ENCODE measurements at regions not wholly inside any gene's neighbourhood (a gene's known extent, or its start where the extent isn't known, plus 50 kb on each side); places are given as distances from the start of the nearest gene placed in this dataset.

GRCh38 chr6:137568067-137568466 is 73.9 kb upstream of the OLIG3 start:
- no peak for TF ChIP-seq CTCF (IDR thresholded peaks at IDR 0.05)

GRCh38 chr6:137570393-137570792 is 76.2 kb upstream of the OLIG3 start:
- TF ChIP-seq CTCF (IDR thresholded peaks at IDR 0.05), result no peak

- peak; percentile 71 for TF ChIP-seq CTCF (IDR thresholded peaks at IDR 0.05)
Measured at GRCh38 chr6:137571854-137572253, 77.7 kb upstream of the OLIG3 start.

- no peak for TF ChIP-seq CTCF (IDR thresholded peaks at IDR 0.05)
Measured at GRCh38 chr6:137573739-137574138, 79.5 kb upstream of the OLIG3 start.

- no peak for TF ChIP-seq CTCF (IDR thresholded peaks at IDR 0.05)
Measured at GRCh38 chr6:137579612-137580011, 85.4 kb upstream of the OLIG3 start.

- no peak for TF ChIP-seq CTCF (IDR thresholded peaks at IDR 0.05)
Measured at GRCh38 chr6:137581019-137581707, 87.0 kb upstream of the OLIG3 start.

GRCh38 chr6:137588472-137588871 is 94.3 kb upstream of the OLIG3 start:
- TF ChIP-seq CTCF (IDR thresholded peaks at IDR 0.05), result no peak
